H1 (cell line): ENCODE measurements at regions not wholly inside any gene's neighbourhood (a gene's known extent, or its start where the extent isn't known, plus 50 kb on each side); places are given as distances from the start of the nearest gene placed in this dataset.

ENCODE experiments used
- SIRT6 ChIP-seq: IDR thresholded peaks from one replicate; pipeline ENCODE4 v1.7.1; 2012; ENCODE audit warnings: low read length, inconsistent platforms
- SIX5 ChIP-seq: IDR thresholded peaks from 2 replicates; pipeline ENCODE4 v1.6.1; 2011; ENCODE audit warnings: mild to moderate bottlenecking, low read depth, low read length
- SP1 ChIP-seq: IDR thresholded peaks from 2 replicates; pipeline ENCODE4 v1.6.1; 2011; ENCODE audit warnings: low read depth, low read length
- SUZ12 ChIP-seq: fragments of 200-600 bp; sonication (generic); IDR thresholded peaks from 2 replicates; pipeline ENCODE4 v1.6.1; 2012; ENCODE audit warnings: mild to moderate bottlenecking, inconsistent platforms, low read length, moderate library complexity, mixed read lengths
- TF ChIP-seq, protein P1 (sequence below), 3 experiments: IDR thresholded peaks; 1 replicate in 2 of 3; 2 replicates in 1 of 3; pipeline versions ENCODE4 v1.5.1 to v1.6.1; 2011; ENCODE audit warnings: low read length in 3 of 3, mild to moderate bottlenecking in 3 of 3, inconsistent platforms in 2 of 3, low read depth in 1 of 3, moderate library complexity in 1 of 3; ENCODE audit not compliant: insufficient read depth in 1 of 3; ENCODE audit errors: control extremely low read depth in 1 of 3

DNA sequence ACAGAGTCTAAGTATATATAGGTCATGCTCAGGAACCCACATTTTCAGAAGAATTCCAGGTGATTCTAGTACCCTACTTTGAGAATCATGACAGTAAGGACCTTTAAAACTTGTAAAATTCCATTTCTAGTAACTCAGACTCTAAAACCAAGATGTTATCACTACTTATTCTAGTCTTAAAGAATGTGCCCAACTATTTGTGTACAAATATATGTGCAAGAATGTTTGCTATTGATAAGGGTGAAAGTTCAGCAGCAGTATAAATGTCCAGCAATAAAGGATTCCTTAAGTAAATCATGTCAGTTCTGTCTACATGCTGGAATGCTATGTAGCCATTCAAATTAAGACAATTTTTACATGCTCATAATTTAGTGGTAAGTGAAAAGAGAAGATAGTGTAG is 71.1 kb upstream of the MAGEB2 start:
- TF ChIP-seq, protein P1, sequence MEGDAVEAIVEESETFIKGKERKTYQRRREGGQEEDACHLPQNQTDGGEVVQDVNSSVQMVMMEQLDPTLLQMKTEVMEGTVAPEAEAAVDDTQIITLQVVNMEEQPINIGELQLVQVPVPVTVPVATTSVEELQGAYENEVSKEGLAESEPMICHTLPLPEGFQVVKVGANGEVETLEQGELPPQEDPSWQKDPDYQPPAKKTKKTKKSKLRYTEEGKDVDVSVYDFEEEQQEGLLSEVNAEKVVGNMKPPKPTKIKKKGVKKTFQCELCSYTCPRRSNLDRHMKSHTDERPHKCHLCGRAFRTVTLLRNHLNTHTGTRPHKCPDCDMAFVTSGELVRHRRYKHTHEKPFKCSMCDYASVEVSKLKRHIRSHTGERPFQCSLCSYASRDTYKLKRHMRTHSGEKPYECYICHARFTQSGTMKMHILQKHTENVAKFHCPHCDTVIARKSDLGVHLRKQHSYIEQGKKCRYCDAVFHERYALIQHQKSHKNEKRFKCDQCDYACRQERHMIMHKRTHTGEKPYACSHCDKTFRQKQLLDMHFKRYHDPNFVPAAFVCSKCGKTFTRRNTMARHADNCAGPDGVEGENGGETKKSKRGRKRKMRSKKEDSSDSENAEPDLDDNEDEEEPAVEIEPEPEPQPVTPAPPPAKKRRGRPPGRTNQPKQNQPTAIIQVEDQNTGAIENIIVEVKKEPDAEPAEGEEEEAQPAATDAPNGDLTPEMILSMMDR (IDR thresholded peaks at IDR 0.05; ENCODE audit: control extremely low read depth in 1 of 3, insufficient read depth in 1 of 3, low read depth in 1 of 3, low read length in 3 of 3): no peak
- no peak for TF ChIP-seq SP1
- no peak for TF ChIP-seq SIX5
- no peak for TF ChIP-seq SIRT6
- TF ChIP-seq SUZ12: no peak
